Endothelial cell of umbilical vein (primary cell): ENCODE measurements at regions not wholly inside any gene's neighbourhood (a gene's known extent, or its start where the extent isn't known, plus 50 kb on each side); places are given as distances from the start of the nearest gene placed in this dataset.

ENCODE experiments used
- BruUV-seq: library from RNA; stranded (reverse); fragments of 400-500 nt; replicated peaks from 2 replicates; lab custom pipeline; 2021; lab: Mats Ljungman, UMichigan
- CTCF ChIA-PET: fragments of 300-600, 350-600 bp; sonication (Branson Sonifier 250); formaldehyde crosslinking; loops from one replicate; lab custom pipeline; 2021; ENCODE audit warnings: antibody characterized with exemption, inconsistent platforms; lab: Charles Lee
- POLR2A ChIA-PET: fragments of 300-600, 350-600 bp; sonication (Branson Sonifier 250); formaldehyde crosslinking; loops from one replicate; lab custom pipeline; 2021; ENCODE audit warnings: antibody characterized with exemption, inconsistent platforms; lab: Charles Lee
- DNase-seq: peaks from one replicate; pipeline ENCODE4 v3.0.0-alpha.2; 2011; ENCODE audit warnings: low read depth, low spot score
- FAIRE-seq: peaks from 2 replicates; lab custom pipeline; 2011; peaks lifted over from hg19 to GRCh38; lab: Jason Lieb, UNC
- H2AFZ ChIP-seq: 2 replicates; pipeline ENCODE4 v1.6.0; 2012; ENCODE audit warnings: low read depth, low read length, control low read depth, inconsistent platforms
- H3K27ac ChIP-seq: 2 replicates; pipeline ENCODE4 v1.5.1; 2011; ENCODE audit warnings: low read depth, mild to moderate bottlenecking, control low read depth, low read length, moderate library complexity; ENCODE audit not compliant: insufficient read depth
- H3K27me3 ChIP-seq, 2 experiments: 2 replicates each; pipeline versions ENCODE4 v1.6.0 to v1.6.1; 2011; ENCODE audit warnings: low read length in 2 of 2, mixed read lengths in 1 of 2; ENCODE audit not compliant: control insufficient read depth in 2 of 2, insufficient read depth in 2 of 2
- H3K36me3 ChIP-seq, 2 experiments: 2 replicates in 1 of 2; 3 replicates in 1 of 2; pipeline ENCODE4 v1.5.1; 2011; ENCODE audit warnings: low read length in 2 of 2, mild to moderate bottlenecking in 1 of 2, moderate library complexity in 1 of 2; ENCODE audit not compliant: control insufficient read depth in 2 of 2, insufficient read depth in 2 of 2; ENCODE audit errors: extremely low read depth in 1 of 2
- H3K4me1 ChIP-seq: 3 replicates; pipeline ENCODE4 v1.5.1; 2011; ENCODE audit warnings: mild to moderate bottlenecking, low read length; ENCODE audit not compliant: control insufficient read depth, insufficient read depth; ENCODE audit errors: extremely low read depth
- H3K4me2 ChIP-seq: 2 replicates; pipeline ENCODE4 v1.6.1; 2011; ENCODE audit warnings: low read length, control low read depth, mixed read lengths; ENCODE audit not compliant: insufficient read depth
- H3K4me3 ChIP-seq, 3 experiments: fragments of 200-600 bp in 1 of 3; sonication (generic), shearing (Covaris generic) in 1 of 3; replicated peaks in 1 of 3; 2 replicates each; pipeline ENCODE4 v1.5.1; 2011 to 2016; ENCODE audit warnings: control low read depth in 3 of 3, low read length in 3 of 3, mild to moderate bottlenecking in 2 of 3, inconsistent platforms in 1 of 3, low read depth in 1 of 3, moderate library complexity in 1 of 3; ENCODE audit not compliant: insufficient read depth in 1 of 3
- H3K79me2 ChIP-seq: 2 replicates; pipeline ENCODE4 v1.6.0; 2012; ENCODE audit warnings: low read length, inconsistent platforms; ENCODE audit not compliant: control insufficient read depth, insufficient read depth
- H3K9ac ChIP-seq: replicated peaks from 2 replicates; pipeline ENCODE3; 2011; ENCODE audit warnings: low read length, control low read depth; ENCODE audit not compliant: insufficient read depth; ENCODE audit errors: extremely low read depth
- H3K9me1 ChIP-seq: replicated peaks from 3 replicates; pipeline ENCODE4 v1.6.0; 2011; ENCODE audit warnings: mild to moderate bottlenecking, low read length; ENCODE audit not compliant: control insufficient read depth, insufficient read depth; ENCODE audit errors: extremely low read depth
- H3K9me3 ChIP-seq: replicated peaks from 2 replicates; pipeline ENCODE4 v1.5.1; 2012; ENCODE audit warnings: low read length, inconsistent platforms; ENCODE audit not compliant: control insufficient read depth, insufficient read depth
- H4K20me1 ChIP-seq: replicated peaks from 2 replicates; pipeline ENCODE3; 2011; ENCODE audit warnings: mild to moderate bottlenecking, low read length; ENCODE audit not compliant: control insufficient read depth, insufficient read depth; ENCODE audit errors: extremely low read depth
- CTCF ChIP-seq, 2 donors: IDR thresholded peaks; 1 replicate in 1 of 2; 2 replicates in 1 of 2; pipeline ENCODE4 v1.5.1; 2011; ENCODE audit warnings: low read length in 2 of 2, mild to moderate bottlenecking in 2 of 2, moderate library complexity in 2 of 2, control low read depth in 1 of 2, inconsistent platforms in 1 of 2, low read depth in 1 of 2; ENCODE audit not compliant: insufficient read depth in 1 of 2; ENCODE audit errors: extremely low read depth in 1 of 2
- EZH2 ChIP-seq: IDR thresholded peaks from 2 replicates; pipeline ENCODE4 v1.6.1; 2012; ENCODE audit warnings: borderline replicate concordance, low read depth, mild to moderate bottlenecking, moderate library complexity, low read length, inconsistent platforms; ENCODE audit not compliant: severe bottlenecking
- FOS ChIP-seq: IDR thresholded peaks from 2 replicates; pipeline ENCODE4 v1.6.1; 2011; ENCODE audit warnings: mild to moderate bottlenecking, low read length, moderate library complexity, borderline replicate concordance; ENCODE audit not compliant: insufficient read depth
- GATA2 ChIP-seq: IDR thresholded peaks from 2 replicates; pipeline ENCODE4 v1.7.0; 2011; ENCODE audit warnings: low read depth, mild to moderate bottlenecking, moderate library complexity, mixed read lengths, low read length; ENCODE audit not compliant: insufficient read length, insufficient read depth
- JUN ChIP-seq: IDR thresholded peaks from 2 replicates; pipeline ENCODE4 v1.6.1; 2011; ENCODE audit warnings: borderline replicate concordance, low read depth; ENCODE audit not compliant: insufficient read length, insufficient read depth
- MAX ChIP-seq: IDR thresholded peaks from 2 replicates; pipeline ENCODE4 v1.6.1; 2011; ENCODE audit not compliant: insufficient read depth, insufficient read length
- MYC ChIP-seq: IDR thresholded peaks from one replicate; pipeline ENCODE4 v1.6.1; 2011; ENCODE audit warnings: mild to moderate bottlenecking, low read depth, low read length
- POLR2A ChIP-seq: IDR thresholded peaks from 2 replicates; pipeline ENCODE4 v1.6.1; 2012; ENCODE audit warnings: low read depth, mild to moderate bottlenecking, control low read depth, low read length
- POLR2AphosphoS5 ChIP-seq: IDR thresholded peaks from 2 replicates; pipeline ENCODE4 v1.6.1; 2012; ENCODE audit warnings: low read depth, mild to moderate bottlenecking, control low read depth, low read length, moderate library complexity; ENCODE audit not compliant: insufficient read depth
- dilution Hi-C: fragments of 300-500 bp; cut with MboI; formaldehyde crosslinking; loops from one replicate; pipeline ENCODE4 v1.15.0; 2019; ENCODE audit warnings: low sequenced_read_pairs; ENCODE audit not compliant: extremely low pct_ligation_motif_present
- intact Hi-C: fragments of 100-400 bp; cut with micrococcal nuclease; formaldehyde crosslinking; loops from one replicate; pipeline ENCODE4 v1.10.0; 2022

- no peak overlapping the region for H3K4me2 ChIP-seq
- no peaks in the 10 kb centered on the region for H4K20me1 ChIP-seq
- FAIRE-seq (no peak), DNase-seq (no peak)
- H3K4me3 ChIP-seq = no peak overlapping the region
- CTCF ChIA-PET = no interaction called here
- intact Hi-C loops = no loop called here
- dilution Hi-C loops = no loop called here
- H3K9ac ChIP-seq = no peak overlapping the region
- BruUV-seq = no TSS peak
- TF ChIP-seq CTCF (IDR thresholded peaks at IDR 0.05; ENCODE audit: extremely low read depth in 1 of 2, insufficient read depth in 1 of 2, low read depth in 1 of 2, low read length in 2 of 2) (no peak), MAX (no peak), FOS (no peak), POLR2A (no peak), POLR2AphosphoS5 (no peak), MYC (no peak), EZH2 (no peak), JUN (no peak), GATA2 (no peak)
- H3K4me1 ChIP-seq = no peaks in the 10 kb centered on the region
- no peak overlapping the region for H3K27ac ChIP-seq
- no peaks in the 10 kb centered on the region for H3K9me3 ChIP-seq
- no peaks in the 10 kb centered on the region for H3K36me3 ChIP-seq
- POLR2A ChIA-PET = no interaction called here
- H3K27me3 ChIP-seq = peaks cover 0 to 2% of the 10 kb centered on the region in 2 experiments
- H3K79me2 ChIP-seq = no peaks in the 10 kb centered on the region
- no peaks in the 10 kb centered on the region for H3K9me1 ChIP-seq
- H2AFZ ChIP-seq = no peak overlapping the region
Observed at GRCh38 chr2:176727696-176728095, 458.5 kb downstream of the MTX2 start.
